GM12891 (cell line): ENCODE measurements at regions not wholly inside any gene's neighbourhood (a gene's known extent, or its start where the extent isn't known, plus 50 kb on each side); places are given as distances from the start of the nearest gene placed in this dataset.

Experiments
- PAX5 ChIP-seq: IDR thresholded peaks from 2 replicates; pipeline ENCODE4 v1.6.1; 2011; ENCODE audit warnings: low read length, moderate library complexity, mild to moderate bottlenecking; ENCODE audit not compliant: insufficient read depth, severe bottlenecking
- POLR2A ChIP-seq: IDR thresholded peaks from 2 replicates; pipeline ENCODE4 v1.6.1; 2011; ENCODE audit warnings: low read depth, low read length, control low read depth
- POLR2AphosphoS5 ChIP-seq: IDR thresholded peaks from 2 replicates; pipeline ENCODE4 v1.6.1; 2011; ENCODE audit warnings: low read depth, low read length, control low read depth
- SPI1 ChIP-seq: IDR thresholded peaks from 2 replicates; pipeline ENCODE4 v1.6.1; 2011; ENCODE audit warnings: low read depth, low read length, control low read depth
- TAF1 ChIP-seq: IDR thresholded peaks from 2 replicates; pipeline ENCODE4 v1.6.1; 2011; ENCODE audit warnings: low read depth, low read length, control low read depth

- TF ChIP-seq POLR2A (no peak), POLR2AphosphoS5 (no peak), SPI1 (no peak), TAF1 (no peak), PAX5 (no peak)
Measured at GRCh38 chr5:167769846-167770413, 521.5 kb upstream of the WWC1 start.
